Panc1 (cell line): ENCODE measurements at regions not wholly inside any gene's neighbourhood (a gene's known extent, or its start where the extent isn't known, plus 50 kb on each side); places are given as distances from the start of the nearest gene placed in this dataset.

Experiments used
- ATAC-seq: fragments of 200-7000 bp; cut with Tn5 transposase; 2 replicates; pipeline ENCODE4 v1.9.1; 2020; ENCODE audit warnings: mild to moderate bottlenecking, moderate library complexity
- BruUV-seq: library from RNA; stranded (reverse); fragments of 400-500 nt; replicated peaks from 2 replicates; lab custom pipeline; 2021; lab: Mats Ljungman, UMichigan
- CTCF ChIA-PET: fragments of 300-600 bp; sonication (Branson Sonifier 250); formaldehyde crosslinking; loops from one replicate; lab custom pipeline; 2022; ENCODE audit warnings: antibody characterized with exemption; lab: Charles Lee
- POLR2A ChIA-PET: fragments of 300-600 bp; sonication (Branson Sonifier 250); formaldehyde crosslinking; loops from one replicate; lab custom pipeline; 2022; ENCODE audit warnings: antibody characterized with exemption; lab: Charles Lee
- DNase-seq: peaks from one replicate; pipeline ENCODE4 v3.0.0-alpha.2; 2010; ENCODE audit warnings: low read depth, low spot score
- H3K27ac ChIP-seq: 2 replicates; pipeline ENCODE4 v1.5.1; 2011; ENCODE audit warnings: mild to moderate bottlenecking, low read length, inconsistent platforms
- H3K27me3 ChIP-seq: fragments of 200-500 bp; sonication (Bioruptor generic); 2 replicates; pipeline ENCODE4 v1.6.0; 2014; ENCODE audit warnings: low read length, inconsistent platforms; ENCODE audit not compliant: control insufficient read depth, insufficient read depth
- H3K36me3 ChIP-seq: fragments of 200-500 bp; sonication (Bioruptor generic); 2 replicates; pipeline ENCODE4 v1.5.1; 2014; ENCODE audit warnings: inconsistent platforms, mild to moderate bottlenecking, low read length, moderate library complexity; ENCODE audit not compliant: control insufficient read depth, insufficient read depth
- H3K4me1 ChIP-seq: 2 replicates; pipeline ENCODE4 v1.5.1; 2011; ENCODE audit warnings: inconsistent platforms, mild to moderate bottlenecking, low read length, moderate library complexity; ENCODE audit not compliant: control insufficient read depth, insufficient read depth
- H3K4me3 ChIP-seq, 2 experiments: 2 replicates each; pipeline ENCODE4 v1.5.1; 2011 to 2012; ENCODE audit warnings: low read depth in 2 of 2, low read length in 2 of 2, mild to moderate bottlenecking in 2 of 2, inconsistent platforms in 1 of 2, moderate library complexity in 1 of 2
- H3K9me3 ChIP-seq: fragments of 200-500 bp; sonication (Bioruptor generic); 2 replicates; pipeline ENCODE4 v1.5.1; 2014; ENCODE audit warnings: low read depth, mild to moderate bottlenecking, inconsistent platforms, low read length, moderate library complexity; ENCODE audit not compliant: control insufficient read depth, insufficient read depth
- CTCF ChIP-seq: fragments of 450-650 bp; IDR thresholded peaks from 2 replicates; pipeline ENCODE4 v1.5.1; 2017; ENCODE audit warnings: mild to moderate bottlenecking
- POLR2AphosphoS5 ChIP-seq: IDR thresholded peaks from 2 replicates; pipeline ENCODE4 v1.6.1; 2012; ENCODE audit warnings: mild to moderate bottlenecking, low read depth, low read length, moderate library complexity
- REST ChIP-seq, 2 experiments: IDR thresholded peaks; 2 replicates each; pipeline ENCODE4 v1.6.1; 2011 to 2012; ENCODE audit warnings: low read depth in 2 of 2, control low read depth in 1 of 2, low read length in 1 of 2, mild to moderate bottlenecking in 1 of 2, moderate library complexity in 1 of 2; ENCODE audit not compliant: insufficient read depth in 1 of 2
- SIN3A ChIP-seq: IDR thresholded peaks from 2 replicates; pipeline ENCODE4 v1.6.1; 2012; ENCODE audit warnings: low read depth, mild to moderate bottlenecking, low read length, moderate library complexity, borderline replicate concordance; ENCODE audit not compliant: insufficient read depth
- TCF7L2 ChIP-seq: IDR thresholded peaks from 2 replicates; pipeline ENCODE4 v1.6.1; 2011; ENCODE audit warnings: mild to moderate bottlenecking, low read depth, low read length, inconsistent platforms
- in situ Hi-C: cut with HindIII; loops from 2 replicates; pipeline ENCODE4 v1.10.0; 2016; ENCODE audit warnings: low sequenced_read_pairs, low pct_unique_long_range_greater_than_20kb
- intact Hi-C: fragments of 100-400 bp; cut with micrococcal nuclease; formaldehyde crosslinking; loops from one replicate; pipeline ENCODE4 v1.10.0; 2022; ENCODE audit not compliant: unreplicated experiment

- TF ChIP-seq REST (IDR thresholded peaks at IDR 0.05; ENCODE audit: insufficient read depth in 1 of 2, low read depth in 2 of 2, low read length in 1 of 2) = no peak
Measured at GRCh38 chr6:124879110-124879991, 82.9 kb upstream of the RNF217 start (continued).

GRCh38 chr6:124879992-124880355, 82.3 kb upstream of the RNF217 start:
- H3K27ac ChIP-seq = no peak overlapping the region
- CTCF ChIA-PET = no interaction called here
- no peak for DNase-seq
- H3K4me3 ChIP-seq = no peak overlapping the region
- intact Hi-C loops (no loop called here), in situ Hi-C loops (no loop called here)
- no peaks in the 10 kb centered on the region for H3K4me1 ChIP-seq
- no peaks in the 10 kb centered on the region; the same call in 1 of the 2 replicates for H3K27me3 ChIP-seq
- H3K9me3 ChIP-seq = no peaks in the 10 kb centered on the region
- TF ChIP-seq SIN3A (no peak), TCF7L2 (no peak), REST (IDR thresholded peaks at IDR 0.05; ENCODE audit: insufficient read depth in 1 of 2, low read depth in 2 of 2, low read length in 1 of 2) (no peak), POLR2AphosphoS5 (no peak), CTCF (no peak)
- BruUV-seq = no TSS peak
- no peaks in the 10 kb centered on the region for H3K36me3 ChIP-seq
- no peak for ATAC-seq
- POLR2A ChIA-PET = no interaction called here
